IPS-18a (cell line): ENCODE measurements at regions not wholly inside any gene's neighbourhood (a gene's known extent, or its start where the extent isn't known, plus 50 kb on each side); places are given as distances from the start of the nearest gene placed in this dataset.
"Not testable (repeated sequence)": the region's sequence is repeated elsewhere in the genome, so short reads cannot be mapped to it uniquely, and the experiment has no call there.

Experiments
- H3K27ac ChIP-seq: one replicate; pipeline ENCODE4 v1.5.1; 2013; ENCODE audit warnings: low read length
- H3K27me3 ChIP-seq: one replicate; pipeline ENCODE4 v1.6.1; 2013; ENCODE audit warnings: mild to moderate bottlenecking, low read length; ENCODE audit not compliant: control insufficient read depth, insufficient read depth
- H3K36me3 ChIP-seq: one replicate; pipeline ENCODE4 v1.6.1; 2013; ENCODE audit warnings: low read depth, low read length; ENCODE audit not compliant: control insufficient read depth
- H3K4me1 ChIP-seq: one replicate; pipeline ENCODE4 v1.6.1; 2013; ENCODE audit warnings: low read depth, low read length; ENCODE audit not compliant: control insufficient read depth
- H3K4me3 ChIP-seq: one replicate; pipeline ENCODE4 v1.5.1; 2013; ENCODE audit warnings: low read length
- H3K9ac ChIP-seq: one replicate; pipeline ENCODE4 v1.6.1; 2013; ENCODE audit warnings: mild to moderate bottlenecking, low read length, moderate library complexity
- H3K9me3 ChIP-seq: one replicate; pipeline ENCODE4 v1.6.1; 2013; ENCODE audit warnings: low read depth, low read length; ENCODE audit not compliant: control insufficient read depth

GRCh38 chr1:68923475-68924088 is 426.7 kb upstream of the DEPDC1 start:
- not testable (repeated sequence) for H3K9me3 ChIP-seq, H3K4me1 ChIP-seq, H3K9ac ChIP-seq, H3K36me3 ChIP-seq, H3K4me3 ChIP-seq, H3K27ac ChIP-seq, H3K27me3 ChIP-seq

GRCh38 chr1:68930101-68930500 is 433.2 kb upstream of the DEPDC1 start:
- no peaks in the 10 kb centered on the region for H3K4me1 ChIP-seq
- no peak overlapping the region for H3K4me3 ChIP-seq
- H3K9me3 ChIP-seq, result no peaks in the 10 kb centered on the region
- H3K27ac ChIP-seq, result no peak overlapping the region
- H3K36me3 ChIP-seq, result no peaks in the 10 kb centered on the region
- no peaks in the 10 kb centered on the region for H3K27me3 ChIP-seq
- no peak overlapping the region for H3K9ac ChIP-seq

GRCh38 chr1:68936530-68936929 is 439.6 kb upstream of the DEPDC1 start:
- Histone ChIP-seq H3K27ac (no peak overlapping the region), H3K36me3 (no peaks in the 10 kb centered on the region), H3K27me3 (no peaks in the 10 kb centered on the region), H3K4me3 (no peak overlapping the region), H3K4me1 (no peaks in the 10 kb centered on the region), H3K9me3 (no peaks in the 10 kb centered on the region), H3K9ac (no peak overlapping the region)

GRCh38 chr1:68938051-68938666 is 441.3 kb upstream of the DEPDC1 start:
- H3K27ac ChIP-seq, result no peak overlapping the region
- H3K36me3 ChIP-seq, result no peaks in the 10 kb centered on the region
- no peaks in the 10 kb centered on the region for H3K27me3 ChIP-seq
- H3K9ac ChIP-seq, result no peak overlapping the region
- H3K4me1 ChIP-seq, result no peaks in the 10 kb centered on the region
- H3K9me3 ChIP-seq, result no peaks in the 10 kb centered on the region
- H3K4me3 ChIP-seq, result no peak overlapping the region

GRCh38 chr1:68950036-68950435 is 453.2 kb upstream of the DEPDC1 start:
- Histone ChIP-seq H3K9ac (no peak overlapping the region), H3K27ac (no peak overlapping the region), H3K36me3 (no peaks in the 10 kb centered on the region), H3K9me3 (no peaks in the 10 kb centered on the region), H3K4me3 (no peak overlapping the region), H3K4me1 (no peaks in the 10 kb centered on the region), H3K27me3 (no peaks in the 10 kb centered on the region)

- no peaks in the 10 kb centered on the region for H3K9me3 ChIP-seq
- H3K36me3 ChIP-seq, result no peaks in the 10 kb centered on the region
- no peaks in the 10 kb centered on the region for H3K27me3 ChIP-seq
- no peak overlapping the region for H3K9ac ChIP-seq
- H3K4me1 ChIP-seq, result peaks cover 4% of the 10 kb centered on the region
- no peak overlapping the region for H3K27ac ChIP-seq
- no peak overlapping the region for H3K4me3 ChIP-seq
Observed at GRCh38 chr1:68953311-68953710, 456.4 kb upstream of the DEPDC1 start.

- Histone ChIP-seq H3K4me3 (no peak overlapping the region), H3K9ac (no peak overlapping the region), H3K9me3 (no peaks in the 10 kb centered on the region), H3K36me3 (no peaks in the 10 kb centered on the region), H3K4me1 (peaks cover 4% of the 10 kb centered on the region), H3K27me3 (no peaks in the 10 kb centered on the region), H3K27ac (no peak overlapping the region)
Observed at GRCh38 chr1:68954841-68955240, 458.0 kb upstream of the DEPDC1 start.

- no peaks in the 10 kb centered on the region for H3K27me3 ChIP-seq
- no peak overlapping the region for H3K9ac ChIP-seq
- H3K9me3 ChIP-seq, result no peaks in the 10 kb centered on the region
- no peaks in the 10 kb centered on the region for H3K36me3 ChIP-seq
- peaks cover 4% of the 10 kb centered on the region for H3K4me1 ChIP-seq
- no peak overlapping the region for H3K27ac ChIP-seq
- H3K4me3 ChIP-seq, result no peak overlapping the region
Observed at GRCh38 chr1:68955424-68955823, 458.5 kb upstream of the DEPDC1 start.

GRCh38 chr1:68958958-68959357 is 462.1 kb upstream of the DEPDC1 start:
- Histone ChIP-seq H3K27ac (no peak overlapping the region), H3K4me3 (no peak overlapping the region), H3K4me1 (peaks cover 13% of the 10 kb centered on the region), H3K27me3 (no peaks in the 10 kb centered on the region), H3K9me3 (no peaks in the 10 kb centered on the region), H3K9ac (no peak overlapping the region), H3K36me3 (no peaks in the 10 kb centered on the region)

GRCh38 chr1:68959461-68960030 is 462.7 kb upstream of the DEPDC1 start:
- Histone ChIP-seq H3K9ac (no peak overlapping the region), H3K36me3 (no peaks in the 10 kb centered on the region), H3K9me3 (no peaks in the 10 kb centered on the region), H3K27ac (no peak overlapping the region), H3K27me3 (no peaks in the 10 kb centered on the region), H3K4me1 (peaks cover 13% of the 10 kb centered on the region), H3K4me3 (no peak overlapping the region)

- Histone ChIP-seq H3K4me3 (no peak overlapping the region), H3K36me3 (no peaks in the 10 kb centered on the region), H3K27ac (no peak overlapping the region), H3K9ac (no peak overlapping the region), H3K4me1 (peaks cover 11% of the 10 kb centered on the region), H3K27me3 (no peaks in the 10 kb centered on the region), H3K9me3 (no peaks in the 10 kb centered on the region)
Observed at GRCh38 chr1:68961143-68961542, 464.3 kb upstream of the DEPDC1 start.

GRCh38 chr1:68963353-68963752 is 466.5 kb upstream of the DEPDC1 start:
- no peaks in the 10 kb centered on the region for H3K9me3 ChIP-seq
- H3K9ac ChIP-seq, result no peak overlapping the region
- H3K27me3 ChIP-seq, result no peaks in the 10 kb centered on the region
- no peaks in the 10 kb centered on the region for H3K36me3 ChIP-seq
- peaks cover 9% of the 10 kb centered on the region for H3K4me1 ChIP-seq
- no peak overlapping the region for H3K27ac ChIP-seq
- H3K4me3 ChIP-seq, result no peak overlapping the region
